Fibroblast of skin of left quadriceps (primary cell): ENCODE measurements at regions not wholly inside any gene's neighbourhood (a gene's known extent, or its start where the extent isn't known, plus 50 kb on each side); places are given as distances from the start of the nearest gene placed in this dataset.
"Not testable (repeated sequence)": the region's sequence is repeated elsewhere in the genome, so short reads cannot be mapped to it uniquely, and the experiment has no call there.

Source experiments
- DNase-seq, 2 experiments: peaks; one replicate each; pipeline ENCODE4 v3.0.0-alpha.2; 2013; ENCODE audit warnings: low read depth in 2 of 2

DNA sequence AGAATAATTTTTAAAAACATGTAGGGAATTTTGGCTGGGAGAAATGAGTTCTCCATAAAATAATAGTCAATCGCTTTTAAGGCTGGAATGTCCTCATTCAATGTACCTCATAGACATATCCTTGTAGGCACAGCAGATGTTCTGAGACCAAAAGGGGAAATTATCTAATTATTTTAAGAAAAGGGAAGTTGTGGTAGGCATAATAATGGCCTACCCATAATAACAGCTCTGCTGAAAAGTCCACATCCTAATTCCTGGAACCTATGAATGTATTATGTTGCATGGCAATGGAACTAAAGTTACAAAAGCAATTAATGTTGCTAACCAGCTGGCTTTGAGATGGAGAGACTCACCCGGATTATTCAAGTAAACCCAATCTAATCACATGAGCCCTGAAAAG, 216.1 kb downstream of the TRIM36 start:
- no peak for DNase-seq

- DNase-seq = no peak
Observed at GRCh38 chr5:114952876-114953275, 216.8 kb downstream of the TRIM36 start.

DNA sequence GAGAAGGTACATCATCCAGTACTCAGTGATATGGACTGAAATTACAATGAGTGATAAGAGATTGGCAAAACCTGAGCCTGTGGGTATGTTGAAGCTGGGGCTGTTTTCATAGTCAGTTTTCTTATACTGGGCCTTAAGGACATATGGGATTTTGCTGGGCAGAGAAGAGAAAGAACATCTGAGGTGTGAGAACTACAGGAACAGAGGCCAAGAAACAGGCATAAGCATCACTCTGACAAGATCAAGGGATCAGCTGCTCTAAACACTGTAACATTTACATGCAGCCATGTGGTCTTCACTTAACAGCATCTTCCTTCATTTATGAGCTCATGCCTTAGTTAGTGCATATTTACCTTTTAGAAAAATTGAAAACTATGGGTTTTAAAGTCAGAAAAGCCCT, 220.0 kb downstream of the TRIM36 start:
- no peak for DNase-seq

- DNase-seq = no peak
Observed at GRCh38 chr5:114948986-114949621, 220.6 kb downstream of the TRIM36 start.

- no peak for DNase-seq
Observed at GRCh38 chr5:114948363-114948762, 221.3 kb downstream of the TRIM36 start.

GRCh38 chr5:114940709-114941108, 229.0 kb downstream of the TRIM36 start:
- DNase-seq = no peak

GRCh38 chr5:114935490-114935889, 234.2 kb downstream of the TRIM36 start:
- no peak for DNase-seq

DNA sequence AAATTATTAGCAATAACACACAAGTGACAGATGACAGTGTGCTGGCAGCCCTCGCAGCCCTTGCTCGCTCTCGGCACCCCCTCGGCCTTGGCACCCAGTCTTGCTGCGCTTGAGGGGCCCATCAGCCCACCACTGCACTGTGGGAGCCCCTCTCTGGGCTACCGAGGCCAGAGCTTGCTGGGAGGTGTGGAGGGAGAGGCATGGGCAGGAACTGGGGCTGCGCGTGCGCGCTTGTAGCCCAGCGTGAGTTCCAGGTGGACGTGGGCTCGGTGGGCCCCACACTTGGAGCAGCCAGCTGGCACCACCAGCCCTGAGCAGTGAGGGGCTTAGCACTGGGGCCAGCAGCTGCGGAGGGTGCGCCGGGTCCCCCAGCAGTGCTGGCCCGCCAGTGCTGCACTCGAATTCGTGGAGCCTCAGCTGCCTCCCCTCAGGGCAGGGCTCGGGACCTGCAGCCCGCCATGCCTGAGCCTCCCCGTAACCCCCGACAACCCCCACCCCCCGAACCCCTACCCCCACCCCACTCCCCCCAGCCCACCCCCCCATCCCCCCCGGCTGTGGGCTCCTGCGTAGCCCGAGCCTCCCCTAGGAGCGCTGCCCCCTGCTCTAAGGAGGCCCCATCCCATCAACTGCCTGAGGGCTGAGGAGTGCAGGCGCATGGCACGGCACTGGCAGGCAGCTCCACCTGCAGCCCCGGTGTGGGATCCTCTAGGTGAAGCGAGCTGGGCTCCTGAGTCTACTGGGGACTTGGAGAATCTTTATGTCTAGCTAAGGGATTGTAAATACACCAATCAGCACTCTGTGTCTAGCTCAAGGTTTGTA, 240.9 kb downstream of the TRIM36 start:
- no peak for DNase-seq

GRCh38 chr5:114924769-114925168, 244.9 kb downstream of the TRIM36 start:
- no peak for DNase-seq

DNA sequence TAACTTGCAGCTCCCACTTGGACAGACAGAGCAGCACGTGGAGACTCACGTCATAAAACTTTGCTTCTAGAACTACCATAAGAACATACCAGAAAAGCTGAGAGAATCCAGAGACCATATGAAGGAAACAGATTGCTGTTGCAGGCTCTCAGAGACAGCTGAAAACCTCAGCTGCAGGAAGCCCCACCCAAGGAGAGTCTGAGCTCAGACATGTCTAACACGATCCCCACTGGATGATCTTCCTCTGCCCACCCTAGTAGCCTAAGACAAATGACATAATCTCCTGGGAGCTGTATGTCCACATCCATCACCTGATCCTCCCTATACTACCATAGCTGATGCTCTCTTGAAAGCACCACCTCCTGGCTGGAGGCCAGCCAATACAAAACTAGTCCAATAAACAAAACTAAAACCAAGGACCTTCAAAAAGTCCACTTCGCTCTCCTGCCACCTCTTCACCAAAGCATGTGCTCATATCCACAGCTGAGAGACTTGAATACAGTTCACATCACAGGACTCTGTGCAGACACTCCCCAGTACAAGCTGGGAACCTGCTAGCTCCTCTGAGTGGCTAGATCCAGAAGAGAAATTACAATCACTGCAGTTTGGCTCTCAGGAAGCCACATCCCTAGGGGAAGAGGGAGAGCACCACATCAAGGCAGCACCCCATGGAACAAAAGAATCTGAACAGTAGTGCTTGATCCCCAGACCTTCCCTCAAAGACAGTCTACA, 257.4 kb downstream of the TRIM36 start:
- no peak for DNase-seq

GRCh38 chr5:114910727-114911126, 259.0 kb downstream of the TRIM36 start:
- DNase-seq = no peak

GRCh38 chr5:114909424-114909823, 260.3 kb downstream of the TRIM36 start:
- DNase-seq = no peak

GRCh38 chr5:114903767-114904166, 265.9 kb downstream of the TRIM36 start:
- DNase-seq = no peak

GRCh38 chr5:114898602-114899001, 271.1 kb downstream of the TRIM36 start:
- DNase-seq = no peak

GRCh38 chr5:114883675-114884074, 286.0 kb downstream of the TRIM36 start:
- no peak for DNase-seq

GRCh38 chr5:114859438-114859735, 310.3 kb downstream of the TRIM36 start:
- no peak for DNase-seq

DNA sequence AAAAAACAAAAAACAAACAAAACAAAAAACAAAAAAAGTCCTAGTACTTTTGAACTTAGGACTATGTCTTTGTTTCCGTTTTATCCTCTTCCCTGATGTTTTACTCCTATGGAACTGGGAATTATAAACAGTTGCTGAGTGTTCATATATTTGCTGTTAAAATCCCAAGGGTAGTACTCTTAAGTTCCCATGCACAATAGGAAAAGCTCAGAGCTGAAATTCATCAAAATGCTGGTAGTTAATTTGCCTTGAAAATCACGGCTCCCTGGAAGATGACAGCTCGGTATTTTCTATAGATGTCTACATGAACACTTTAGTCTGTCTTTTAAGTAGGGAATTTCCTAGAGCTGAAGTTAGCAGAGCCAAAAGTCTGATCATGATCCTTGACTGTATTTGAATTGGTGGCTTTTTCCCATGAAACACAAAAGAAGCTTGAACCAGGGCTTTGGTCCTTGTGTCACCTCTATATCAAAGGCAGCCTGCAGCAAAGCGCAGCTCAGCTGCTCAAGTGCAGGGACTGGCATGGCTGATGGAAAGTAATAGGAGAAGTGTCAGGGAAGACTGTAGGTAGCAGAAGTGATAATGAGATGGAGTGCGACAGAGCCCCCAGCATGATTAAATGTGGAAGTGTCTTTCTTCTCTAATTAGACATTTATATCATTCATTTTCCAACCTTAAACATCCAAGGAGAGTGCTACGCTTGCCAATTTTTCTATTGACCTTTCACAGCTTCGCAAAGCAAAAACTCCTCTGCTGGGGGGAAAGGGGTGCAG, 310.9 kb downstream of the TRIM36 start:
- DNase-seq = no peak

- peak in 1 of 2 experiments; percentile 5 for DNase-seq
Observed at GRCh38 chr5:114857941-114858551, 311.7 kb downstream of the TRIM36 start.

DNA sequence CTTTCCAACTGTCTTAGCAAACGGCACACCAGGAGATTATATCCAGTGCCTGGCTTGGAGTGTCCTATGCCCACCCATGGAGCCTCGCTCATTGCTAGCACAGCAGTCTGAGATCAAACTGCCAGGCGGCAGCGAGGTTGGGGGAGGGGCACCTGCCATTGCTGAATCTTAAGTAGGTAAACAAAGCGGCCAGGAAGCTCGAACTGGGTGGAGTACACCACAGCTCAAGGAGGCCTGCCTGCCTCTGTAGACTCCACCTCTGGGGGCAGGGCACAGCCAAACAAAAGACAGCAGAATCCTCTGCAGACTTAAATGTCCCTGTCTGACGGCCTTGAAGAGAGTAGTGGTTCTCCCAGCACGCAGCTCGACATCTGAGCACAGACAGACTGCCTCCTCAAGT, 325.0 kb downstream of the TRIM36 start:
- DNase-seq = not testable (repeated sequence)

- no peak for DNase-seq
Observed at GRCh38 chr5:114839360-114839759, 330.3 kb downstream of the TRIM36 start.

DNA sequence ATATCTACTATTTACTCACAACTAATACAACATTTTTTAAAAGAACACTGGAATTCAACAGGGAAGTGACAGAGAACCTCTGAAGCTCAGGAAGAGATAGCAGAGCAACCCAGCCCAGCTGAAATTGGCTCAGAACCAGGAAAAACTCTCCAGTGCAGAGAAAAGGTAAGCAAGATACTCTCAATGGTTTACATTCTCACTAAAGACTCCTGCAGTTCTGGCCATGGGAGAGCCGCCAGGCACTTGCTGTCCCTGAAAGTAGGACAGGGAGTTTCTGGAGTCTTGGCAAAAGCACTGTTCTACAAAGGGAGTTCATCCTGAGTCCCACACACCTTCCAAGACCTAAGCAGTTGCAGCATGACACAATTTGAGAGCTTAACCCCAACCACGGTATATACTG, 330.8 kb downstream of the TRIM36 start:
- DNase-seq = no peak

- no peak for DNase-seq
Observed at GRCh38 chr5:114830114-114830513, 339.6 kb downstream of the TRIM36 start.
